H9 (cell line): ENCODE measurements at regions not wholly inside any gene's neighbourhood (a gene's known extent, or its start where the extent isn't known, plus 50 kb on each side); places are given as distances from the start of the nearest gene placed in this dataset.

Experiments
- DNase-seq: peaks from one replicate; pipeline ENCODE4 v3.0.0-alpha.2; 2017
- H2AFZ ChIP-seq: one replicate; pipeline ENCODE4 v1.6.1; 2013; ENCODE audit warnings: mild to moderate bottlenecking, low read length, control low read depth, moderate library complexity
- H2AK5ac ChIP-seq: 2 replicates; pipeline ENCODE4 v1.6.1; 2013; ENCODE audit warnings: low read length, control low read depth, mixed read lengths; ENCODE audit not compliant: insufficient read length
- H2BK120ac ChIP-seq: one replicate; pipeline ENCODE4 v1.6.1; 2013; ENCODE audit warnings: low read depth, mild to moderate bottlenecking, low read length, control low read depth, inconsistent platforms; ENCODE audit not compliant: poor library complexity, severe bottlenecking
- H2BK12ac ChIP-seq: 2 replicates; pipeline ENCODE4 v1.6.1; 2013; ENCODE audit warnings: low read length, control low read depth, mixed read lengths, low read depth; ENCODE audit not compliant: insufficient read length
- H2BK15ac ChIP-seq: 2 replicates; pipeline ENCODE4 v1.6.1; 2013; ENCODE audit warnings: low read depth, low read length, control low read depth
- H2BK20ac ChIP-seq: one replicate; pipeline ENCODE4 v1.6.1; 2013; ENCODE audit warnings: low read depth, mild to moderate bottlenecking, low read length, control low read depth, inconsistent platforms; ENCODE audit not compliant: poor library complexity, severe bottlenecking
- H2BK5ac ChIP-seq: 2 replicates; pipeline ENCODE4 v1.6.1; 2013; ENCODE audit warnings: low read length, control low read depth, mixed read lengths; ENCODE audit not compliant: insufficient read length
- H3K14ac ChIP-seq: 2 replicates; pipeline ENCODE4 v1.6.1; 2013; ENCODE audit warnings: low read length, control low read depth; ENCODE audit not compliant: insufficient read depth
- H3K18ac ChIP-seq: 2 replicates; pipeline ENCODE4 v1.6.1; 2013; ENCODE audit warnings: low read depth, mild to moderate bottlenecking, mixed read lengths, low read length, control low read depth; ENCODE audit not compliant: insufficient read length
- H3K23ac ChIP-seq: 2 replicates; pipeline ENCODE4 v1.6.1; 2013; ENCODE audit warnings: low read length, control low read depth, mixed read lengths, low read depth; ENCODE audit not compliant: insufficient read length
- H3K23me2 ChIP-seq: 2 replicates; pipeline ENCODE4 v1.6.1; 2013; ENCODE audit warnings: low read depth, mild to moderate bottlenecking, mixed read lengths, low read length, control low read depth; ENCODE audit not compliant: insufficient read length, poor library complexity, severe bottlenecking
- H3K27ac ChIP-seq: 2 replicates; pipeline ENCODE4 v1.5.1; 2013; ENCODE audit warnings: low read length, control low read depth, mixed read lengths, low read depth; ENCODE audit not compliant: insufficient read length
- H3K27me3 ChIP-seq: 2 replicates; pipeline ENCODE4 v1.6.1; 2013; ENCODE audit warnings: low read length, control low read depth, inconsistent platforms; ENCODE audit not compliant: insufficient read depth
- H3K4ac ChIP-seq: 2 replicates; pipeline ENCODE4 v1.6.1; 2013; ENCODE audit warnings: low read depth, mild to moderate bottlenecking, control low read depth, inconsistent platforms, low read length, moderate library complexity
- H3K4me1 ChIP-seq: 2 replicates; pipeline ENCODE4 v1.6.1; 2013; ENCODE audit warnings: low read length, control low read depth, inconsistent platforms; ENCODE audit not compliant: insufficient read depth
- H3K4me2 ChIP-seq: 2 replicates; pipeline ENCODE4 v1.6.1; 2013; ENCODE audit warnings: low read length, control low read depth, mixed read lengths; ENCODE audit not compliant: insufficient read length, insufficient read depth
- H3K56ac ChIP-seq: 2 replicates; pipeline ENCODE4 v1.6.1; 2013; ENCODE audit warnings: low read depth, mild to moderate bottlenecking, mixed read lengths, low read length, control low read depth; ENCODE audit not compliant: insufficient read length
- H3K79me1 ChIP-seq: 2 replicates; pipeline ENCODE4 v1.6.1; 2013; ENCODE audit warnings: low read depth, mild to moderate bottlenecking, moderate library complexity, low read length, control low read depth, inconsistent platforms; ENCODE audit not compliant: insufficient read depth, poor library complexity, severe bottlenecking
- H3K79me2 ChIP-seq: 2 replicates; pipeline ENCODE4 v1.6.1; 2013; ENCODE audit warnings: low read length, control low read depth, inconsistent platforms; ENCODE audit not compliant: insufficient read depth
- H3K9ac ChIP-seq: 2 replicates; pipeline ENCODE4 v1.6.1; 2013; ENCODE audit warnings: low read length, control low read depth, mixed read lengths; ENCODE audit not compliant: insufficient read length; ENCODE audit errors: extremely low read depth
- H3K9me3 ChIP-seq: one replicate; pipeline ENCODE4 v1.6.1; 2013; ENCODE audit warnings: low read depth, low read length, inconsistent platforms; ENCODE audit not compliant: control insufficient read depth
- H3T11ph ChIP-seq: one replicate; pipeline ENCODE4 v1.6.1; 2013; ENCODE audit warnings: mild to moderate bottlenecking, low read length, control low read depth, inconsistent platforms
- H4K20me1 ChIP-seq: one replicate; pipeline ENCODE4 v1.6.1; 2013; ENCODE audit not compliant: control insufficient read depth, insufficient read length, insufficient read depth
- H4K5ac ChIP-seq: 2 replicates; pipeline ENCODE4 v1.6.1; 2013; ENCODE audit warnings: low read depth, mild to moderate bottlenecking, mixed read lengths, low read length, control low read depth; ENCODE audit not compliant: insufficient read length
- H4K8ac ChIP-seq: replicated peaks from 2 replicates; pipeline ENCODE4 v1.6.1; 2013; ENCODE audit warnings: low read length, control low read depth, mixed read lengths, low read depth; ENCODE audit not compliant: insufficient read length
- H4K91ac ChIP-seq: 2 replicates; pipeline ENCODE4 v1.6.1; 2013; ENCODE audit warnings: low read depth, mild to moderate bottlenecking, moderate library complexity, mixed read lengths, low read length, control low read depth; ENCODE audit not compliant: insufficient read length
- H3K27ac Mint-ChIP-seq, 3 experiments: 2 replicates in 2 of 3; 3 replicates in 1 of 3; pipeline ENCODE4 v1.8.0; 2020 to 2021; ENCODE audit warnings: mixed read lengths in 3 of 3, mild to moderate bottlenecking in 1 of 3, moderate library complexity in 1 of 3
- H3K27me3 Mint-ChIP-seq: 2 replicates; pipeline ENCODE4 v1.8.0; 2021; ENCODE audit warnings: low read depth, mild to moderate bottlenecking, moderate library complexity, mixed read lengths
- H3K36me3 Mint-ChIP-seq, 3 experiments: 2 replicates in 2 of 3; 3 replicates in 1 of 3; pipeline ENCODE4 v1.8.0; 2020 to 2021; ENCODE audit warnings: low read depth in 3 of 3, mixed read lengths in 3 of 3; ENCODE audit not compliant: insufficient read depth in 1 of 3
- H3K4me1 Mint-ChIP-seq, 2 experiments: 2 replicates each; pipeline ENCODE4 v1.8.0; 2020; ENCODE audit warnings: mixed read lengths in 2 of 2
- H3K4me3 Mint-ChIP-seq, 2 experiments: 2 replicates in 1 of 2; 3 replicates in 1 of 2; pipeline ENCODE4 v1.8.0; 2020 to 2021; ENCODE audit warnings: mild to moderate bottlenecking in 2 of 2, mixed read lengths in 2 of 2, moderate library complexity in 1 of 2
- H3K9me3 Mint-ChIP-seq, 2 experiments: 2 replicates in 1 of 2; 3 replicates in 1 of 2; pipeline ENCODE4 v1.8.0; 2020; ENCODE audit warnings: mild to moderate bottlenecking in 2 of 2, mixed read lengths in 2 of 2, moderate library complexity in 1 of 2
- WGBS: extraction: QIAGEN DNeasy Blood & Tissue Kit; methylation state at CpG from one replicate; pipeline ENCODE4 v1.1.7; 2013; ENCODE audit warnings: missing lambda C conversion rate, low lambda C conversion rate, mixed read lengths; ENCODE audit not compliant: insufficient read length; ENCODE audit errors: extremely low coverage; 5-methylcytosine and 5-hydroxymethylcytosine counted together
- TF ChIP-seq, protein P1 (sequence below): fragments of 200-600 bp; sonication (generic); conservative IDR thresholded peaks from 3 replicates; pipeline ENCODE4 v1.8.0; 2021; ENCODE audit warnings: antibody characterized with exemption, mild to moderate bottlenecking

- Histone ChIP-seq H2BK120ac (no peak overlapping the region), H3K27ac (no peak overlapping the region), H4K91ac (no peak overlapping the region), H4K5ac (no peak overlapping the region), H3K4me2 (no peak overlapping the region), H3K4me1 (no peaks in the 10 kb centered on the region), H3K18ac (no peak overlapping the region), H3K27me3 (no peaks in the 10 kb centered on the region), H3K9me3 (no peaks in the 10 kb centered on the region), H4K20me1 (no peaks in the 10 kb centered on the region), H3K4ac (no peak overlapping the region), H3K23me2 (no peaks in the 10 kb centered on the region), H2AK5ac (no peak overlapping the region), H3K9ac (no peak overlapping the region), H3K56ac (no peak overlapping the region), H3K23ac (no peak overlapping the region), H3K79me1 (no peaks in the 10 kb centered on the region), H2BK5ac (no peak overlapping the region), H2BK20ac (no peak overlapping the region), H4K8ac (no peak overlapping the region), H3K14ac (no peak overlapping the region), H2AFZ (no peak overlapping the region), H2BK12ac (no peak overlapping the region), H3T11ph (no peak overlapping the region), H3K79me2 (no peaks in the 10 kb centered on the region), H2BK15ac (no peak overlapping the region)
- Mint-ChIP-seq H3K36me3 (peaks cover 0 to 4% (median 0%) of the 10 kb centered on the region in 3 experiments; a peak in 1 of 7 replicates), H3K9me3 (peaks cover 7 to 8% of the 10 kb centered on the region in 2 experiments; a peak in 4 of 5 replicates), H3K27ac (no peak overlapping the region), H3K27me3 (peaks cover 9% of the 10 kb centered on the region), H3K4me3 (no peak overlapping the region), H3K4me1 (peaks cover 26 to 47% of the 10 kb centered on the region in 2 experiments)
- TF ChIP-seq, protein P1, sequence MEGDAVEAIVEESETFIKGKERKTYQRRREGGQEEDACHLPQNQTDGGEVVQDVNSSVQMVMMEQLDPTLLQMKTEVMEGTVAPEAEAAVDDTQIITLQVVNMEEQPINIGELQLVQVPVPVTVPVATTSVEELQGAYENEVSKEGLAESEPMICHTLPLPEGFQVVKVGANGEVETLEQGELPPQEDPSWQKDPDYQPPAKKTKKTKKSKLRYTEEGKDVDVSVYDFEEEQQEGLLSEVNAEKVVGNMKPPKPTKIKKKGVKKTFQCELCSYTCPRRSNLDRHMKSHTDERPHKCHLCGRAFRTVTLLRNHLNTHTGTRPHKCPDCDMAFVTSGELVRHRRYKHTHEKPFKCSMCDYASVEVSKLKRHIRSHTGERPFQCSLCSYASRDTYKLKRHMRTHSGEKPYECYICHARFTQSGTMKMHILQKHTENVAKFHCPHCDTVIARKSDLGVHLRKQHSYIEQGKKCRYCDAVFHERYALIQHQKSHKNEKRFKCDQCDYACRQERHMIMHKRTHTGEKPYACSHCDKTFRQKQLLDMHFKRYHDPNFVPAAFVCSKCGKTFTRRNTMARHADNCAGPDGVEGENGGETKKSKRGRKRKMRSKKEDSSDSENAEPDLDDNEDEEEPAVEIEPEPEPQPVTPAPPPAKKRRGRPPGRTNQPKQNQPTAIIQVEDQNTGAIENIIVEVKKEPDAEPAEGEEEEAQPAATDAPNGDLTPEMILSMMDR = no peak
- WGBS = no CpG with 5 or more reads among the region's 10 CpGs
- DNase-seq = no peak
Observed at GRCh38 chr15:69552057-69552815, 99.6 kb downstream of the RPLP1 start.
